HG03432 (cell line): ENCODE measurements at regions not wholly inside any gene's neighbourhood (a gene's known extent, or its start where the extent isn't known, plus 50 kb on each side); places are given as distances from the start of the nearest gene placed in this dataset.
"Not testable (repeated sequence)": the region's sequence is repeated elsewhere in the genome, so short reads cannot be mapped to it uniquely, and the experiment has no call there.

Source experiments
- ATAC-seq: cut with Tn5 transposase; IDR thresholded peaks from one replicate; pipeline ENCODE4 v1.9.1; 2021; ENCODE audit warnings: mild to moderate bottlenecking, moderate library complexity; ENCODE audit not compliant: unreplicated experiment

DNA sequence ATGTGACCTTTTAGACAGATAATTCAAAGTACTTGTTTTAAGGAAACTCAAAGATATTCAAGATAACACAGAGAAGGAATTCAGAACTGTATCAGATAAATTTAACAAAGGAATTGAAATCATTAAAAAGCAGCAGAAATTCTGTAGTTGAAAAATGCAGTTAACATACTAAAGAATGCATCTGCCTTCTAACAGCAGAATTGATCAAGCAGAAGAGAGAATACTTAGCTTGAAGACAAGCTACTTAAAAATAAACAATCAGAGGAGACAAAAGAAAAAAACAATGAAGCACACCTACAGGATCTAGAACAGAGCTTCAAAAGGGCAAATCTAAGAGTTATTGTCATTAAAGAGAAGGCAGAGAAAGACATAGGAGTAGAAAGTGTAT is 123.0 kb upstream of the TET2 start:
- no peak for ATAC-seq

DNA sequence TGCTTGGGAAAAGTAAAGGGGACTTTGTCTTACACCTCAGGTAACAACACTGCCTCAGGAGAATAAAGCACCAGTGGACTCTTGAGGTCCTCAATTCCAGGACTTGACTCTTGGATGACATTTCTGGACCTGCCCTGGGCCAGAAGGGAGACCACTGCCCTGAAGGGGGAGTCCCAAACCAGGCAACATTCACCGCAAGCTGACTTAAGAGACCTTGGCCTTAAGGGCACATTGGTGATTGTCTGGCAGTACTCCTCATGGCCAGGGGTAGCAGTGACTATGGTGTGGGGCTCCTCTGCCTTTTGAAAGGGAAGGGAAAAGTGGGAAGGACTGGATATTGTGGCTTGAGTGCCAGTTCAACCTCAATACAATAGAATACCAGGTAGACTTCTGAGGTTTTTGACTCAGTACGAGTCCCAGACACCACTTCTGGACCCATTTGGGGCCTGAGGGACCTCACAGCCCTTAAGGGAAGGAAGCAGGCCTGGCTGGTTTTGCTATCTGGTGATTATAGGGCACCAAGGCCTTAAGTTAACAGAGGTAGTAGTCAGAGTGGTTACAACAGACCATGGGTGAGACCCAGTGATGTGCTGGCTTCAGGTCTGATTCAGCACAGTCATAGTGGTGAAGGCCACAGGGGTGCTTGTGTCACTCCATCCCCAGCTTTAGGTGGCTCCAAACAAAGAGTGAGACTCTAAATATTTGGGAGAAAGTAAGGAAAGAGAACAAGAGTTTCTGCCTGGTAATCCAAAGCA is 121.2 kb upstream of the TET2 start:
- no peak for ATAC-seq

DNA sequence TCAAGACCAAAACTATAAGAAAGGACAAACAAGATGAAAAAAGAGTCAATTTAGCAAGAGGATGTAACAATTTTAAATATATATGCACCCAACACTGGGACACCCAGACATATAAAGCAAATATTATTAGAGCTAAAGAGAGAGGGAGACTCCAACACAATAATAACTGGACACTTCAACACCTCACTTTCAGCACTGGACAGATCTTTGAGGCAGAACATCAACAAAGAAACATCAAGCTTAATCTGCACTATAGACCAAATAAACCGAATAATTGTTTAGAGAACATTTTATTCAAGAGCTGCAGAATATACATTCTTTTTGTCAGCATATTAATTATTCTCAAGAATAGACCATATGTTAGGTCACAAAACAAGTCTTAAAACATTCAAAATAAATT is 109.7 kb upstream of the TET2 start:
- ATAC-seq, result no peak

DNA sequence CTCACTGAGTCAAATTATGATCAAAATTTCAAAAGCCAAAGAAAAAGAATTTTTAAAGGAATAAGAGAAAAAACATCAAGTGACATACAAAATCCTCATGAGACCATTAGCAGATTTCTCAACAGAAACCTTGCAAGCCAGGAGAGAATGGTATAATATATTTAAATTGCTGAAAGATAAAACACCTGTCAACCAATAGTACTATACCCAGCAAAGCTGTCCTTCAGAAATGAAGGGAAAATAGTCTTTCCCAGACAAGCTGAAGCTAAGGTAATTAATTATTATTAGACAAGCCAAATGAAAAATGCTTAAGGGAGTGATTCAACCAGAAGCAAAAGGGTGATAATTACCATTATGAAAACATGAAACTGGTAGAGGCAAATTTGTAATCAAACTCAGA is 104.2 kb upstream of the TET2 start:
- no peak for ATAC-seq

DNA sequence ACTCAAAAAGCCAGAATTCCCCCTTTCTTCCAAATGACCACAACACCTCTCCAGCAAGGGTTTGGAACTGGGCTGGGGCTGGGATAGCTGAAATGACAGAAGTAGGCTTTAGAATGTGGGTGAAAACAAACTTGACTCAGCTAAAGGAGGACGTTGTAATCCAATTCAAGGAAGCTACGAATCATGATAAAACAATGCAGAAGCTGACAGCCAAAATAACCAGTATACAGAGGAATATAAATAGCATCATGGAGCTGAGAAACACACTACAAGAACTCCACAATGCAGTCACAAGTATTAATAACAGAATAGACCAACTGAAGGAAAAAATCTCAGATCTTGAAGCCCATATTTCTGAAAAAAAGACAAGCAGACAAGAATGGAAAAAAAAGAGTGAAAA is 95.8 kb upstream of the TET2 start:
- no peak for ATAC-seq

DNA sequence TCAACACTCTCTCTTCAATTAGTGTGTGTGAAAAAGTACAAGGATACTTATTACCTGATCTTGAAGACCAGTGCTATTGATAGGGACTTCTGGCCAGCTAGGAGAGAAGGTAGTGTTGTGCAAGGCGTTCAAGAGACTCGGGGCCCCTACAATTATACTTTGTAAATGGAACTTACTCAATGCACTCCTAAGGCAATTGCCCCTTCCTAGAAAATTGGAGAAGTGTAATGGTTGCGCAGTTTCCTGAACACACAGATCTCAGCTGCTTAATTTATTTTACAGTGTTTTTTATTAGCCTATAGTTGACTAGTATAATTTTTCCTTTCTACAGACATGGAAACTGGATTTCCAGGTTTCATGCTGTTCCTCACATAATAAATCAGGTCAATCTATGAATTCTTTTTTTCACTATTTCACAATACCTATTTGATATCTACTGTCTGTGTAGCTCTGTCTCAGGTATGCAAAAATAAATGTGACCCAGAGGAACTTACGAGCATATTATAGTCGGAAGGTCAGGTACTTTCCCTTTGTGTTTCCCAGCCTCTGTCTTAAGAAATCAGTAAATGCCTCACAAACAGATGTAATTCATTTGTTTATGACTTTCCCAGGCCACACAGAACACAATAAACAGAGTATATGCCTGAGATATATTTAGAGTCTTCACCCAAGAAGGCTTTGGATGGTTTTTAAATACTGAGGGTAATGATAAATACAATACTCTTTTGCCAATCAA is 89.1 kb upstream of the TET2 start:
- no peak for ATAC-seq

DNA sequence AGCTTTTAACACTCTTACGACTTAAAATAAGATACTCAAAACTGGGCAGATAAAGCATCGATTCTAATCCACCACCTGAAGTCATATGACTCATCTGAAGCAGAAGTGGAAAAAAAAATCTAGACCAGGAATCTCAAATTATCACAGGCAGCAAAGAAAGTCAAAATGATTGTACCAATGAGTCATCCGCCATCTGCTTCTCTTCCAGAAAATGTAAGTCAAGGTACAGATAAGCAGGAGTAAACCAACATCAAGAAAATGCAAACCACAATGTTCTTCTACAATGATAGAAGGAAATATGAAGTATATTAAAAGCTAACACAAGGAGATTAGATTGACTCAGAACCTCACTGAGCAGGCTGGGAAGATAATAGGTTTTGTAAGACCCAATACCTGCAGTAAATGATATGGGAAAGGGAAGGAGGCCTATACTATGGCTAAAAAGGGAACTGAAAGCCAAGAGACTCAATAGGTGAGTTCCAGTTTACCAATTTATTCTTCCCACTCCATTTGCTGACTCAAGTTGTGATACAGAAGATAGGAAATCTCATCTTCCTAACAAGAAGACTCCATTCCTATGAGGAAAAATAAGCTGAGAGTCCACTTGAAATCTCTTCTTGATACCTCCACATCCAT is 88.4 kb upstream of the TET2 start:
- ATAC-seq, result peak; percentile 6

DNA sequence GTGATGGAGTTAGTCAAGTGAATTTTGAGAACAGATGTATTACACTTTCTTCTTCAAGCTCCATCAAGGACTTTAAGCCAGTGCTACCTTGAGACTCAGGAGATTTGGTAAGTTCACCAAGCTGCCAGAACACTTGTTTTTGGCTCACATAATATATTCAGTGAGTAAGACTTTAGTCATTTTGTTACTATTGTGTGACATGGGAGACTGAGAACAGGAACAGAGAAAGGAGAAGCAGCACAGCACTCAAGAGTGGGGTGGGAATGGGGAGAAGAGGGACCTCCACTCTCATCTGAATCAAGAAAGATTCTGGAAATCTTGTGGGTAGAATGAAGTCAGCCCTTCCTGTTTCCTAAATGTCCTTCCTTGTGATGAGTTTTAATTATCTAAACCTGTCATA is 87.3 kb upstream of the TET2 start:
- peak; percentile 37 for ATAC-seq

DNA sequence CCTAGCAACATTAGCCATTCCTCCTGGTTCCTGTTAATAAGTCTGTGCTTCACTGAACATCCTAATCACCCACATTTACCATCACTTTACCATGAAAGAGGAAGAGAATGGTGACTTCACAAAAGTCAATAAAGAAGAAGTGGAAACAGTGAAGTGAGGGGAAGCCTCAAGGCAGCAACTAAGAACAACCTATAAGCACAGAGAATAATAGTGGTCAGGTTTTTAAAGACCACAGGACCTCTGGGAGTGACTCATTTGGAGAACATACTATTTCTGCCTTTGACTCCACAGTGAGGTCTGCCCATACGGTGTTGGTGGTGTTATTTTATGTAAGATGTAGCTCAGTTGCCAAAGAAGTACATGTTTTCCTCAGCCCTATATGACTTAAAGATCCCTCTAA is 86.0 kb upstream of the TET2 start:
- peak; percentile 89 for ATAC-seq

DNA sequence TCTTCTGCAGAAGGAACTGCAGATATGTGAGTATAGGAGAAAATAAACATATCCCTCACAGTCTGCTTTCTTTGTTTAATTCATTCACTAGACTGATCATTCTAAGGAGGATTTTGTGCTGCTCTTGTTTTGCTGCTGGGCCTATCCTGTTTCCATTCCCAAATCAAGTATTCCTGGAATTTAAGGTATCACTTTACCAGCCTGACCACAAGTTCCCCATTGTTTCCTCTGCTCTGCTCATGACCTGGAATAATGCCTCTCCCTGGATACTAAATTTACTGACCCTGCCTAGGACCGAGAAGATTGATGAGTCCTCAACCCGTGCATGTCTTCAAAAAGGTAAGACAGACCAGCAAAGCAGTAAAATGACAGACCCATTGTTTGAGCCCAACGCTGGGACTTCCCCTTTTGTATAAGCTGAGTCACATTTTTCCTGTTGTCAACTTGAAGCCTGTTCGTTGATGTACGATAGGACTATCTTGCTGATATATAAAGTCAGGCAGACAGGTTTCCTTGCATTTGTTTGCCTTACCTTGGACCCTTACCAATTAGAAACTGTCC is 85.5 kb upstream of the TET2 start:
- peak; percentile 36 for ATAC-seq

DNA sequence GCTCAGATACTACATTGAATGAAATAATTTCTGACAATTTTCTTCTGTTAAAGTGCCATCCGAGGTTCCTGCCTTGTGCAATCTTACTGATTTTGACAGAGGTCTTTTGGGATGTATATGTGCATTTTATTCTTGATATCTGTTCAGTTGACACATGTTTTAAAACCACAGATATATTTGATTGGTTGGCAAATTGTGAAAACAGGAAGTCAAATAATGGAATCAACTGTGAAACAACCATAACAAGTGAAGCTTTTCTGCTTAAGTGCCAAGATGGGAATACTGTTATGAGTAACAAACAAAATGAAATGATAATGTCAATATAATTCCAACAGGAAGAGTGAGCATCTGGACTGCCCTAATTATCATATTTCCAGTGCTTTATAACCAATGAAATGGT is 84.9 kb upstream of the TET2 start:
- ATAC-seq, result no peak

DNA sequence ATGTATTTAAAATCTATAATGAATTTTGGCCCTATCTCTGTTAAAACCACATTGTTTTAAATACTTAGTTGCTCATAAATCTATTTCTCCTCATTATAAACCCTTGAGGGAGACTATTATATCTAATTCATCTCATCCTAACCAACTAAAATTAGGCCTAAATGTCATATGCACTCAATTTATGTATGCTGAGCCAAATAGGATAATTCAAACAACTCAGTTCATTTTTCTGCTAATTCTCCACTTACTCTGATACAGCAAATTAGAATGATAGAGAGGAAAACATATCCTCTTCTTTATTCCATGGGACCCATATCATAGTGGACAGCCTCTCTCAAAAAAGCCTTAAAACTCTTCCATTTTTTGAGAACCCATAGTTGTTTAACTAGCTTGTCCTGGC is 80.3 kb upstream of the TET2 start:
- no peak for ATAC-seq

DNA sequence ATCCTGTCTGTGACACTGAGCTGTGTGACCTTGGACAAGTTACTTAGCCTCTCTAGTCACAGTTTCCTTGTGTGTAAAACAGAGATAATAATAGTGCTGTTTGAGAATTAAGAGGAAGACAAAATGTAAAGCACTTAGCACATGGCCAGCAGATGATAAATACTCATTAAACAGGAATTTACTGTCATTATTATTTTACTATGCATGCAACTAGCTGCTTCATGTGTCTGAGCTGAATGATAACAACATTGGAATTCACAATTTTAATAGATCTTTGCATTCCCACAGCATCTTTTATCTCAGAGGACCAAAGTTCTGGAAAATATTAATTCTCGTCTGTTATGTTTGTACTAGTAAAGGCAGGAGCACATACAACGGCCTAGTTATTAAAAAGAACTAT is 79.2 kb upstream of the TET2 start:
- no peak for ATAC-seq

DNA sequence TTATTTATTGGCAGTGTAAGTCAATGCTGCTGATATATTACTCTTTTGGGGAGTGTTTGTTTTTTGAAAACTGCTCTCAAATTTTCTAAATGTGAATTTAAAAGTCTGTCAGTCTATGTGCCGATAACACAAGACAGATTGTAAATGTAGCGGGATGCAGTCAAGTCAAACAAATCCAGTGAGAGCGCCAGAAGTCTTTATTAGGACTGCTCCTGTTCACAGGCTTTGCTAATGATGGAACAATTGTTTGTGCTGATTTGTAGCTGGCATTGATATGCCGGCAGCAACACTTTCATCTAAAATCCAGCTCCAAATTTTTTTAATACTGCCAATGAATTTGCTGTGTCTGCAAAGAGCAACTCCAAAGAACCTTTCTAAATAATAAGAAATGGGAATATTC is 78.7 kb upstream of the TET2 start:
- ATAC-seq, result no peak

DNA sequence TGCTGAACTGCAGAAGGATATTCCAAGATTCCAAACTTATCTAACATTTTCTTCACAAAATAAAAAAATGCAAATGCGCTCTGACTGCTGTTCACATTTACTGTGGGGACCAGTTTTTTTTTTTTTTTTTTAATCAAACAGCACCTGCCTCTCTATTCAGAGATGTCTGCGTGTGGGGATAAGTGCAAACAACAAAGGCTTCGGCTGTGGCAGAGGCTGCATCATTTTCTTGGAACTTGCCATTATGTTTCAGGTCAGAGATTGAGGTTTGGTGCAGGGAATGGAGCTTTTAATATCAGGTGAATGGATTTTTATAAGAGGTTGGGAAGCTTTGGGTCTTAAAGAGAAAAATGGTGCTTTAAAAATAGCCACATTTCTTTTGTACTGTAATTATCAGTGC is 78.2 kb upstream of the TET2 start:
- no peak for ATAC-seq

DNA sequence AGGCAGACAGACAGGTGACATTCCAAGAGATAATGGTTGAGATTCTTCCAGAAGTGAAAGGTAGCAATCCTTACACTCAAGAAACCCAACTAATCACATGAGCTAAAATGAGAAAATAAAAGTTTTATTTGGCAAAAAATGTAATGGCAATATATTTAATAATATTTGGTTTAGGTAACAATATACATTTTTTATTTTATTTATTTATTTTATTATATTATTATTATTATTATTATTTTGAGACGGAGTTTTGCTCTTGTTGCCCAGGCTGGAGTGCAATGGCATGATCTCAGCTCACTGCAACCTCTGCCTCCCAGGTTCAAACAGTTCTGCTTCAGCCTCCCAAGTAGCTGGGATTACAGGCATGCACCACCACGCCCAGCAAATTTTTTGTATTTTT is 74.6 kb upstream of the TET2 start:
- ATAC-seq, result not testable (repeated sequence)

DNA sequence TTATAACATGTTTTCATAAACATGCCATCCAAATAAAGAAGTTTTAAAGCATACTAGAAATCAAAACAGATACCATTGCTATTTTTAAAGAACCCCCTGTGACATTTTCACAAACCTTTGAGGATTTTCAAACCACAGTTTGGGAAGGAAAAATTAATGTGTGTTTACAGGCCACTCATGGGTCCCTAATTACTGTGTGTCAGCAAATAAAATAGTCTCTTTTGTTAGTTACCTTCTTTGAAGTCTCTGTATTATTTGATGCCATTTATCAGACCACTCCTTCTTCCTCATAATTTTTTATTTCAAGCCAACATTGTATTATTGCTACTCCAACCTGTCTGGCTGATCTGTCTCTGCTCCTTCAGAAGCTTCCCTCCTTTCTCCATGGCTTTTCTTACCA is 72.6 kb upstream of the TET2 start:
- no peak for ATAC-seq

DNA sequence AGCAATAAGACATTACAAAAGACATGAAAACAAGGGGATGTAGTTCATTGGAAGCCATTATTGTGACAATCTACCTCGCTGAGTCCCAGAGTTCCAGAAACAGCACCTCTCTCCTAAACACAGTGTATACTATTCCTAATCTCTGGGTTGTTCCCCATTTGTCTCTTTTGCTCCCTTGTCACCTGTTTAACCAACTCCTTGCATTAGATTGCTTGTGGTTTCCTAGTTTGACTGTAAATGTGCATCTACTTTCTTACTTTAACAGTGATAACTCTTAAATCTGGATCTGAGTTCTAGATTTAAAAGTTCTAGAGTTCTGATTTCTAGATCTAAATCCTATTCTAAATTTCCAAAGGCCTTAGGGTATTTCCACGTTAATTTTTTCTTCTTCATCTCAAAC is 71.6 kb upstream of the TET2 start:
- ATAC-seq, result no peak

DNA sequence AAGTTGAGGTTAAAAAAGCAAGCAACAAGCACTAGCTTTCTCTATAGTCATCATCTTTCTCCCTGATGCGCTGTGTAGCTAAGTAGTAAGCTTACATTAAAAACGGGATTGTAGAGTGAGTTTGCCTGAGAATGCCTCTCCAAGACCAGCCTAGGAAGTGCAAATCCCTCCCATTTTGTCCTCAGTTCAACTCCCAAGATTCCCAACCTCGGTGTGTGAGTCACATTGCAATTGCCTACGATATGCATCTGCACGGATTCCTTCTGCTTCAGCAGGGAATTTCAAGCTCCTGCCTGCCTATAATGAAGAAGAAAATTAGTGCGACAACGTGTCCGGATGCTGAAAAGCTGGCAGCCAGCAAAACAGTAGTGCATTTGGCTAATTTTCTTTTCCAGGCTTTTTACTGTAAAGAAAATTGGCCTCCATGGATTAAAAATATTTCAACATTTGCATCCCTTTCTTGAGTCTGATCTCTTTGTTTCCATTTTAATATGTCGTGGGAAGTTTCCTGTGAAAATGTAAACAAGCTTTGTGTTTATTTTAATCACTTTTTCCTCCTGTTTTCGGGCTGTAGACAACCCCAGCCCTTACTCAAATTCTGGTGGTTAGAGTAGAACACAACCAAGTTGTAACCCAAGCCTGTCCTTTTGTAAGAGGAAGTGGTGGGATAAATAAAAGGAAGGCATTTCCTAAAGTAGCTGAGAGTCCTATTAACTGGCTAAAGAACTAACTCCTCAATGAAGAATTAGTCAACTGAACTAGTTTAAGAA is 58.4 kb upstream of the TET2 start:
- ATAC-seq, result no peak

DNA sequence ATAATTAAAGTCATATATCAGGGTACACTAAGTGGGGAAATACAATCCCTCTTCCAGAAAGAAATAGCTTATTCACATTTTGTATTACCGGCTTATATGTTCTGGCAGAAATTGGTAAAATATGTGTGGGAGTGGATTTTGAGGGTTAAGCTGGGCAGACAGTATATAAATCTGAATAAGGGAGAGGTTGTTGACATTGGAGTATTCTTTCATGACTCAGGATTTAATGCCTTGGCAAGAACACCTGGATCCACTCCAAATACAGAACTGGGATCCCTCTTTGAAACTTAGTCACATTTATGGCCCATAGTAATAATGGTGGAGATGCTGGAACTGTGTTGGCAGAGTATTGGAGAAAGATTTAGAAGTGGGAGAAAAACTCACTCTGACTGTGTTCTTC is 54.3 kb upstream of the TET2 start:
- ATAC-seq, result no peak

DNA sequence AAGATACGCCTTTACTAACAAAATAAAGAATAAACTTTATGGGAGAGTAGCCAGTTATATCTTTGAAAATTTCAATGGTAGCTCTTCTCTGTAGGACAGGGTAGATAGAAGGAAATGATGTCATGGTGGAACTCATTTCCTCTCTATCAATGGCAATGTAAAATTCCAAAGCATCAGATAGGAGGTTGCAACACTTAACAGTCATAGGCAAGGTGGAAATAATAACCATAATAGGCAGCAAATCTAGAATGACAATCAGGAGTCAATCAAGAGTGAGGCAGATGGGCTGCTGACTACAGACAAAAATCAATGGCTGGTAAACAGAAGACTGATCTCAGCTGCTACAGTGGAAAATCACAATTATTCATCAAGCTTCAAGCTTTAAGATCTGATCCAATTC is 53.9 kb upstream of the TET2 start:
- ATAC-seq, result no peak
